D721Med (cell line): ENCODE measurements at regions not wholly inside any gene's neighbourhood (a gene's known extent, or its start where the extent isn't known, plus 50 kb on each side); places are given as distances from the start of the nearest gene placed in this dataset.

Source experiments
- DNase-seq: peaks from one replicate; pipeline ENCODE4 v3.0.0; 2011; ENCODE audit warnings: low spot score; ENCODE audit not compliant: insufficient read length
- FAIRE-seq: peaks from 2 replicates; lab custom pipeline; 2011; peaks lifted over from hg19 to GRCh38; lab: Jason Lieb, UNC
- TF ChIP-seq, protein P1 (sequence below): IDR thresholded peaks from 2 replicates; pipeline ENCODE4 v1.5.1; 2012; ENCODE audit warnings: mild to moderate bottlenecking, control low read depth; ENCODE audit not compliant: insufficient read depth; ENCODE audit errors: missing control alignments

- TF ChIP-seq, protein P1, sequence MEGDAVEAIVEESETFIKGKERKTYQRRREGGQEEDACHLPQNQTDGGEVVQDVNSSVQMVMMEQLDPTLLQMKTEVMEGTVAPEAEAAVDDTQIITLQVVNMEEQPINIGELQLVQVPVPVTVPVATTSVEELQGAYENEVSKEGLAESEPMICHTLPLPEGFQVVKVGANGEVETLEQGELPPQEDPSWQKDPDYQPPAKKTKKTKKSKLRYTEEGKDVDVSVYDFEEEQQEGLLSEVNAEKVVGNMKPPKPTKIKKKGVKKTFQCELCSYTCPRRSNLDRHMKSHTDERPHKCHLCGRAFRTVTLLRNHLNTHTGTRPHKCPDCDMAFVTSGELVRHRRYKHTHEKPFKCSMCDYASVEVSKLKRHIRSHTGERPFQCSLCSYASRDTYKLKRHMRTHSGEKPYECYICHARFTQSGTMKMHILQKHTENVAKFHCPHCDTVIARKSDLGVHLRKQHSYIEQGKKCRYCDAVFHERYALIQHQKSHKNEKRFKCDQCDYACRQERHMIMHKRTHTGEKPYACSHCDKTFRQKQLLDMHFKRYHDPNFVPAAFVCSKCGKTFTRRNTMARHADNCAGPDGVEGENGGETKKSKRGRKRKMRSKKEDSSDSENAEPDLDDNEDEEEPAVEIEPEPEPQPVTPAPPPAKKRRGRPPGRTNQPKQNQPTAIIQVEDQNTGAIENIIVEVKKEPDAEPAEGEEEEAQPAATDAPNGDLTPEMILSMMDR, result no peak
- DNase-seq (no peak), FAIRE-seq (no peak)
Measured at GRCh38 chr13:74795526-74795925, 661.3 kb upstream of the KLF12 start.

- DNase-seq, result no peak
- TF ChIP-seq, protein P1, result no peak
- FAIRE-seq, result no peak
Measured at GRCh38 chr13:74794582-74794981, 660.4 kb upstream of the KLF12 start.

GRCh38 chr13:74794147-74794546 is 659.9 kb upstream of the KLF12 start:
- TF ChIP-seq, protein P1, result no peak
- DNase-seq, result no peak
- FAIRE-seq, result no peak

DNA sequence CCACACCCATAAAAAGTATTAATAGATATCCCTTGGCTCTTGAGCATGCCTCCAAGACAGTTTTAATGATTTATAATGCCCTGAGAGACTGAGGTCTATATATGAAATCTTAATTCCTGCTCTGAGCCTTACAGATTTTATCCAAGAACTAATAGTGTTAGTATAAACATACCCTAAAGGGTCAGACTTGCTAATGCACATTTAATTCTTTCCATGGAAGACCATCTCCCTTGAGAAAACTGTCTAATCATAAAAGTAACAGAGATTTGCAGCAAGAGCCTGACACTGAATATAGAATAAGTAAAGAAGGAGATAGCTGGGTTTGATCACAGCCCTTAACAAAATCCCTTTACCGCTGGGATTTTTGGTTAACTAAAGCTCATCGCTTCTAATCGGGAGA is 650.8 kb upstream of the KLF12 start:
- peak; percentile 6 for DNase-seq
- TF ChIP-seq, protein P1, result no peak
- FAIRE-seq, result no peak

DNA sequence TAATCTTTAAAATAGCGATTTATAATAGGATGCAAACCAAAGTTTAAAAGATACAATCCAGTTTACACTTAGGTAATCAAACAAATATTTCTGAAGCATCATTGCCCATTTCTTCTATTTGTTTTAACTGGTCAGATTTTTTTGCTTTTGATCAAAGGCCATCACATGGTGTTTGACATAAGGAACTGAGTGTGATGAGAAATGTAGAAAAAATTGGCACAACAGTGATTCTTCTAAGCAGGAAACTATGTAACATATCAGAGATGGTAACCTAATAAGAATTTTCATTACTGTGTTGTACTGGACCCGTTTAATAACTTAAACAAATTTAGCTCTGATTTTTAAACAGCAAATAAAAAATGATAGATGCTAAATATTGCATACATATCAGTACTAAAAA is 644.7 kb upstream of the KLF12 start:
- FAIRE-seq, result no peak
- TF ChIP-seq, protein P1, result no peak
- DNase-seq, result no peak

- no peak for DNase-seq
- TF ChIP-seq, protein P1, result no peak
- no peak for FAIRE-seq
Measured at GRCh38 chr13:74778087-74778486, 643.9 kb upstream of the KLF12 start.

- FAIRE-seq, result no peak
- TF ChIP-seq, protein P1, result no peak
Measured at GRCh38 chr13:74774264-74774663, 640.1 kb upstream of the KLF12 start.

More at GRCh38 chr13:74774264-74774663, 640.1 kb upstream of the KLF12 start:
- DNase-seq, result no peak
